NCI-H524 treated with DMSO at 0.1 percent for 48 hours (cell line): ENCODE measurements at regions not wholly inside any gene's neighbourhood (a gene's known extent, or its start where the extent isn't known, plus 50 kb on each side); places are given as distances from the start of the nearest gene placed in this dataset.

Source experiments
- DNase-seq: peaks from one replicate; lab custom pipeline; 2025; lab: John Stamatoyannopoulos, UW

- DNase-seq: no peak
Measured at GRCh38 chr10:64079341-64079740, 558.1 kb downstream of the REEP3 start.

- DNase-seq: no peak
Measured at GRCh38 chr10:64080071-64080470, 558.9 kb downstream of the REEP3 start.

GRCh38 chr10:64081947-64082482 is 560.8 kb downstream of the REEP3 start:
- no peak for DNase-seq

GRCh38 chr10:64086083-64086767 is 565.0 kb downstream of the REEP3 start:
- DNase-seq: no peak

GRCh38 chr10:64089648-64090047 is 568.4 kb downstream of the REEP3 start:
- DNase-seq: no peak

- DNase-seq: no peak
Measured at GRCh38 chr10:64090865-64091264, 569.7 kb downstream of the REEP3 start.

- DNase-seq: no peak
Measured at GRCh38 chr10:64091897-64092296, 570.7 kb downstream of the REEP3 start.

GRCh38 chr10:64093304-64093703 is 572.1 kb downstream of the REEP3 start:
- DNase-seq: no peak

- DNase-seq: no peak
Measured at GRCh38 chr10:64093946-64094535, 572.8 kb downstream of the REEP3 start.

- DNase-seq: no peak
Measured at GRCh38 chr10:64096941-64097340, 575.7 kb downstream of the REEP3 start.

- no peak for DNase-seq
Measured at GRCh38 chr10:64097391-64098122, 576.4 kb downstream of the REEP3 start.

- DNase-seq: no peak
Measured at GRCh38 chr10:64098994-64099393, 577.8 kb downstream of the REEP3 start.

- DNase-seq: no peak
Measured at GRCh38 chr10:64101606-64102263, 580.5 kb downstream of the REEP3 start.

- DNase-seq: no peak
Measured at GRCh38 chr10:64102264-64102633, 581.0 kb downstream of the REEP3 start.

- DNase-seq: no peak
Measured at GRCh38 chr10:64102916-64103315, 581.7 kb downstream of the REEP3 start.

- DNase-seq: no peak
Measured at GRCh38 chr10:64103750-64104470, 582.7 kb downstream of the REEP3 start.

GRCh38 chr10:64109926-64110495 is 588.8 kb downstream of the REEP3 start:
- no peak for DNase-seq

GRCh38 chr10:64112701-64113355 is 591.6 kb downstream of the REEP3 start:
- DNase-seq: no peak

- DNase-seq: no peak
Measured at GRCh38 chr10:64113375-64113774, 592.2 kb downstream of the REEP3 start.

GRCh38 chr10:64113792-64114191 is 592.6 kb downstream of the REEP3 start:
- no peak for DNase-seq

- DNase-seq: no peak
Measured at GRCh38 chr10:64115471-64115870, 594.3 kb downstream of the REEP3 start.
